H9 (cell line): ENCODE measurements at regions not wholly inside any gene's neighbourhood (a gene's known extent, or its start where the extent isn't known, plus 50 kb on each side); places are given as distances from the start of the nearest gene placed in this dataset.

Experiments used
- DNase-seq: peaks from one replicate; pipeline ENCODE4 v3.0.0-alpha.2; 2017
- H2AFZ ChIP-seq: one replicate; pipeline ENCODE4 v1.6.1; 2013; ENCODE audit warnings: mild to moderate bottlenecking, low read length, control low read depth, moderate library complexity
- H2AK5ac ChIP-seq: 2 replicates; pipeline ENCODE4 v1.6.1; 2013; ENCODE audit warnings: low read length, control low read depth, mixed read lengths; ENCODE audit not compliant: insufficient read length
- H2BK120ac ChIP-seq: one replicate; pipeline ENCODE4 v1.6.1; 2013; ENCODE audit warnings: low read depth, mild to moderate bottlenecking, low read length, control low read depth, inconsistent platforms; ENCODE audit not compliant: poor library complexity, severe bottlenecking
- H2BK12ac ChIP-seq: 2 replicates; pipeline ENCODE4 v1.6.1; 2013; ENCODE audit warnings: low read length, control low read depth, mixed read lengths, low read depth; ENCODE audit not compliant: insufficient read length
- H2BK15ac ChIP-seq: 2 replicates; pipeline ENCODE4 v1.6.1; 2013; ENCODE audit warnings: low read depth, low read length, control low read depth
- H2BK20ac ChIP-seq: one replicate; pipeline ENCODE4 v1.6.1; 2013; ENCODE audit warnings: low read depth, mild to moderate bottlenecking, low read length, control low read depth, inconsistent platforms; ENCODE audit not compliant: poor library complexity, severe bottlenecking
- H2BK5ac ChIP-seq: 2 replicates; pipeline ENCODE4 v1.6.1; 2013; ENCODE audit warnings: low read length, control low read depth, mixed read lengths; ENCODE audit not compliant: insufficient read length
- H3K14ac ChIP-seq: 2 replicates; pipeline ENCODE4 v1.6.1; 2013; ENCODE audit warnings: low read length, control low read depth; ENCODE audit not compliant: insufficient read depth
- H3K18ac ChIP-seq: 2 replicates; pipeline ENCODE4 v1.6.1; 2013; ENCODE audit warnings: low read depth, mild to moderate bottlenecking, mixed read lengths, low read length, control low read depth; ENCODE audit not compliant: insufficient read length
- H3K23ac ChIP-seq: 2 replicates; pipeline ENCODE4 v1.6.1; 2013; ENCODE audit warnings: low read length, control low read depth, mixed read lengths, low read depth; ENCODE audit not compliant: insufficient read length
- H3K23me2 ChIP-seq: 2 replicates; pipeline ENCODE4 v1.6.1; 2013; ENCODE audit warnings: low read depth, mild to moderate bottlenecking, mixed read lengths, low read length, control low read depth; ENCODE audit not compliant: insufficient read length, poor library complexity, severe bottlenecking
- H3K27ac ChIP-seq: 2 replicates; pipeline ENCODE4 v1.5.1; 2013; ENCODE audit warnings: low read length, control low read depth, mixed read lengths, low read depth; ENCODE audit not compliant: insufficient read length
- H3K27me3 ChIP-seq: 2 replicates; pipeline ENCODE4 v1.6.1; 2013; ENCODE audit warnings: low read length, control low read depth, inconsistent platforms; ENCODE audit not compliant: insufficient read depth
- H3K4ac ChIP-seq: 2 replicates; pipeline ENCODE4 v1.6.1; 2013; ENCODE audit warnings: low read depth, mild to moderate bottlenecking, control low read depth, inconsistent platforms, low read length, moderate library complexity
- H3K4me1 ChIP-seq: 2 replicates; pipeline ENCODE4 v1.6.1; 2013; ENCODE audit warnings: low read length, control low read depth, inconsistent platforms; ENCODE audit not compliant: insufficient read depth
- H3K4me2 ChIP-seq: 2 replicates; pipeline ENCODE4 v1.6.1; 2013; ENCODE audit warnings: low read length, control low read depth, mixed read lengths; ENCODE audit not compliant: insufficient read length, insufficient read depth
- H3K56ac ChIP-seq: 2 replicates; pipeline ENCODE4 v1.6.1; 2013; ENCODE audit warnings: low read depth, mild to moderate bottlenecking, mixed read lengths, low read length, control low read depth; ENCODE audit not compliant: insufficient read length
- H3K79me1 ChIP-seq: 2 replicates; pipeline ENCODE4 v1.6.1; 2013; ENCODE audit warnings: low read depth, mild to moderate bottlenecking, moderate library complexity, low read length, control low read depth, inconsistent platforms; ENCODE audit not compliant: insufficient read depth, poor library complexity, severe bottlenecking
- H3K79me2 ChIP-seq: 2 replicates; pipeline ENCODE4 v1.6.1; 2013; ENCODE audit warnings: low read length, control low read depth, inconsistent platforms; ENCODE audit not compliant: insufficient read depth
- H3K9ac ChIP-seq: 2 replicates; pipeline ENCODE4 v1.6.1; 2013; ENCODE audit warnings: low read length, control low read depth, mixed read lengths; ENCODE audit not compliant: insufficient read length; ENCODE audit errors: extremely low read depth
- H3K9me3 ChIP-seq: one replicate; pipeline ENCODE4 v1.6.1; 2013; ENCODE audit warnings: low read depth, low read length, inconsistent platforms; ENCODE audit not compliant: control insufficient read depth
- H3T11ph ChIP-seq: one replicate; pipeline ENCODE4 v1.6.1; 2013; ENCODE audit warnings: mild to moderate bottlenecking, low read length, control low read depth, inconsistent platforms
- H4K20me1 ChIP-seq: one replicate; pipeline ENCODE4 v1.6.1; 2013; ENCODE audit not compliant: control insufficient read depth, insufficient read length, insufficient read depth
- H4K5ac ChIP-seq: 2 replicates; pipeline ENCODE4 v1.6.1; 2013; ENCODE audit warnings: low read depth, mild to moderate bottlenecking, mixed read lengths, low read length, control low read depth; ENCODE audit not compliant: insufficient read length
- H4K8ac ChIP-seq: replicated peaks from 2 replicates; pipeline ENCODE4 v1.6.1; 2013; ENCODE audit warnings: low read length, control low read depth, mixed read lengths, low read depth; ENCODE audit not compliant: insufficient read length
- H4K91ac ChIP-seq: 2 replicates; pipeline ENCODE4 v1.6.1; 2013; ENCODE audit warnings: low read depth, mild to moderate bottlenecking, moderate library complexity, mixed read lengths, low read length, control low read depth; ENCODE audit not compliant: insufficient read length
- H3K27ac Mint-ChIP-seq, 3 experiments: 2 replicates in 2 of 3; 3 replicates in 1 of 3; pipeline ENCODE4 v1.8.0; 2020 to 2021; ENCODE audit warnings: mixed read lengths in 3 of 3, mild to moderate bottlenecking in 1 of 3, moderate library complexity in 1 of 3
- H3K27me3 Mint-ChIP-seq: 2 replicates; pipeline ENCODE4 v1.8.0; 2021; ENCODE audit warnings: low read depth, mild to moderate bottlenecking, moderate library complexity, mixed read lengths
- H3K36me3 Mint-ChIP-seq, 3 experiments: 2 replicates in 2 of 3; 3 replicates in 1 of 3; pipeline ENCODE4 v1.8.0; 2020 to 2021; ENCODE audit warnings: low read depth in 3 of 3, mixed read lengths in 3 of 3; ENCODE audit not compliant: insufficient read depth in 1 of 3
- H3K4me1 Mint-ChIP-seq, 2 experiments: 2 replicates each; pipeline ENCODE4 v1.8.0; 2020; ENCODE audit warnings: mixed read lengths in 2 of 2
- H3K4me3 Mint-ChIP-seq, 2 experiments: 2 replicates in 1 of 2; 3 replicates in 1 of 2; pipeline ENCODE4 v1.8.0; 2020 to 2021; ENCODE audit warnings: mild to moderate bottlenecking in 2 of 2, mixed read lengths in 2 of 2, moderate library complexity in 1 of 2
- H3K9me3 Mint-ChIP-seq, 2 experiments: 2 replicates in 1 of 2; 3 replicates in 1 of 2; pipeline ENCODE4 v1.8.0; 2020; ENCODE audit warnings: mild to moderate bottlenecking in 2 of 2, mixed read lengths in 2 of 2, moderate library complexity in 1 of 2
- WGBS: extraction: QIAGEN DNeasy Blood & Tissue Kit; methylation state at CpG from one replicate; pipeline ENCODE4 v1.1.7; 2013; ENCODE audit warnings: missing lambda C conversion rate, low lambda C conversion rate, mixed read lengths; ENCODE audit not compliant: insufficient read length; ENCODE audit errors: extremely low coverage; 5-methylcytosine and 5-hydroxymethylcytosine counted together
- TF ChIP-seq, protein P1 (sequence below): fragments of 200-600 bp; sonication (generic); conservative IDR thresholded peaks from 3 replicates; pipeline ENCODE4 v1.8.0; 2021; ENCODE audit warnings: antibody characterized with exemption, mild to moderate bottlenecking

DNA sequence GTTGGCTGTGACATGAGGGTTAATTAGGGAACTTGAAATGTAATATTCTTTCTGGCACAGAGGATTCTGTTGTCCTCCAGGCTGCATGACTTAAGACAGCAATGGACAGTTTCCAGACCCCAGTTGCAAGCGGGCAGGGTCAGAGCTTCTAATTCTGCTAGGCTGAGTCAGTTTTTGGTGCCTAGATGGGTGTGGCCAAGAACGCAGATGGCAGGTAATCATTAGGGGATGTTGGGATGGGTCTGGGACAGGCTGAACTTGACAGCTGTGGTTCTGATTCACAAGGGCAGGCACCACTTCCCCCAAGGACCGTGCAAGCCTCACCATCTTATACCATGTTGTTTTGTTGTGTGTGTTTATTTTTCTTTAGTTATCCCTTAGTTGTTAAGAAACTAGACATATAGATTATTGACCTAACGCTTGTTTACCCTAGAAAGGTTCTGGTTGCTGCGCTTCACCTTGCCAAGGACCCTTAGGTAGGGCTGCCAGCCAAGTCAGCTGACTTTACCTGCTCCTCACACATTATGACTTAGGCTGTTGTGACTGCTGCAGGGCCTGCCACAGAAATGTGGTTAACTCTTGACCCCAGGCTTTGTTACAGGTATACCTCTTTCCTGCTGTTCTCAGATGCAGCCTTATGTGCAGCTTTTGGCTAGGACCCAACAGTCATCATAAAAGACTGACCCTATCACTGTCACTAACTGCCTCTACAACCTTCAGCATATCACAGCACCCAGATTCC is 117.7 kb upstream of the KLF12 start:
- no peaks in the 10 kb centered on the region for H3K9me3 ChIP-seq
- H2BK5ac ChIP-seq = no peak overlapping the region
- no peak overlapping the region for H4K5ac ChIP-seq
- H3K14ac ChIP-seq = no peak overlapping the region
- peaks cover 3 to 4% of the 10 kb centered on the region in 2 experiments; a peak in 2 of 4 replicates for H3K4me1 Mint-ChIP-seq
- no peak overlapping the region for H3K23ac ChIP-seq
- no peak overlapping the region for H3K18ac ChIP-seq
- H3K79me1 ChIP-seq = no peaks in the 10 kb centered on the region
- H2BK12ac ChIP-seq = no peak overlapping the region
- H3K56ac ChIP-seq = no peak overlapping the region
- H3T11ph ChIP-seq = no peak overlapping the region
- H3K79me2 ChIP-seq = no peaks in the 10 kb centered on the region
- no peak overlapping the region for H2BK20ac ChIP-seq
- no peaks in the 10 kb centered on the region for H4K20me1 ChIP-seq
- H3K4me1 ChIP-seq = no peaks in the 10 kb centered on the region
- WGBS = no CpG with 5 or more reads among the region's 5 CpGs
- DNase-seq = no peak
- H3K27ac ChIP-seq = no peak overlapping the region
- TF ChIP-seq, protein P1, sequence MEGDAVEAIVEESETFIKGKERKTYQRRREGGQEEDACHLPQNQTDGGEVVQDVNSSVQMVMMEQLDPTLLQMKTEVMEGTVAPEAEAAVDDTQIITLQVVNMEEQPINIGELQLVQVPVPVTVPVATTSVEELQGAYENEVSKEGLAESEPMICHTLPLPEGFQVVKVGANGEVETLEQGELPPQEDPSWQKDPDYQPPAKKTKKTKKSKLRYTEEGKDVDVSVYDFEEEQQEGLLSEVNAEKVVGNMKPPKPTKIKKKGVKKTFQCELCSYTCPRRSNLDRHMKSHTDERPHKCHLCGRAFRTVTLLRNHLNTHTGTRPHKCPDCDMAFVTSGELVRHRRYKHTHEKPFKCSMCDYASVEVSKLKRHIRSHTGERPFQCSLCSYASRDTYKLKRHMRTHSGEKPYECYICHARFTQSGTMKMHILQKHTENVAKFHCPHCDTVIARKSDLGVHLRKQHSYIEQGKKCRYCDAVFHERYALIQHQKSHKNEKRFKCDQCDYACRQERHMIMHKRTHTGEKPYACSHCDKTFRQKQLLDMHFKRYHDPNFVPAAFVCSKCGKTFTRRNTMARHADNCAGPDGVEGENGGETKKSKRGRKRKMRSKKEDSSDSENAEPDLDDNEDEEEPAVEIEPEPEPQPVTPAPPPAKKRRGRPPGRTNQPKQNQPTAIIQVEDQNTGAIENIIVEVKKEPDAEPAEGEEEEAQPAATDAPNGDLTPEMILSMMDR = no peak
- no peak overlapping the region for H3K4me2 ChIP-seq
- no peak overlapping the region for H3K4me3 Mint-ChIP-seq
- no peak overlapping the region for H2BK15ac ChIP-seq
- H3K23me2 ChIP-seq = no peaks in the 10 kb centered on the region
- no peaks in the 10 kb centered on the region for H3K27me3 ChIP-seq
- no peak overlapping the region for H2BK120ac ChIP-seq
- no peak overlapping the region for H3K9ac ChIP-seq
- peaks cover 0 to 3% of the 10 kb centered on the region in 2 experiments; a peak in 3 of 5 replicates for H3K9me3 Mint-ChIP-seq
- H2AFZ ChIP-seq = no peak overlapping the region
- H2AK5ac ChIP-seq = no peak overlapping the region
- H3K27ac Mint-ChIP-seq = no peak overlapping the region
- H3K4ac ChIP-seq = no peak overlapping the region
- H3K36me3 Mint-ChIP-seq = no peaks in the 10 kb centered on the region
- no peak overlapping the region for H4K8ac ChIP-seq
- no peaks in the 10 kb centered on the region for H3K27me3 Mint-ChIP-seq
- no peak overlapping the region for H4K91ac ChIP-seq
